ENCODE measurements at regions not wholly inside any gene's neighbourhood (a gene's known extent, or its start where the extent isn't known, plus 50 kb on each side); places are given as distances from the start of the nearest gene placed in this dataset.

DNA sequence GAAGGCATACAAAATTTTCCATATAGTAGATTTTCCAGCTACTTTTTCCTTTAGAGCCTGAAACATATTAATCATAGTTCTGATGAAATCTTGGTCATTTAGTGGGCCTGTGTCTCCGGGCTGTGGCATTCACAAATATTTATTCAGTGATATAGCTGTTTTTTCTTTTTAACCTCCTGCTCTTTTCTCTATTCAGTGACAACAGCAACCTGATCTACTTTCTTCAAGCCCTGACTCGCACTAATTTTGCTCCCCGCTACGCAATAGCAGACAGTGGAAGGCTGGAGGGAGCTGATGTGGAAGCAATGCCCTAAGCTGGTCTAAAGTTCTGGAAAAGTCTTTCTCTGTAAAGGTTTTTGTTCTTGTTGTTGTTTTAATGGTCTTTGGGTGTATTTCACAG, 289.7 kb downstream of the SLITRK6 start:
- POLR2A ChIA-PET (ENCODE audit: low non-redundant PET), result no interaction called here
- no peak for TF ChIP-seq EZH2 (IDR thresholded peaks at IDR 0.05; ENCODE audit: borderline replicate concordance, low read depth, low read length, poor library complexity, severe bottlenecking)
- TF ChIP-seq CTCF (conservative IDR thresholded peaks at IDR 0.05; ENCODE audit: low read depth, low read length), result no peak
- no peak for DNase-seq (ENCODE audit: low spot score)
- Histone ChIP-seq H3K27me3 (replicated peaks; ENCODE audit: insufficient read depth, low read depth, low read length, poor library complexity) (no peaks in the 10 kb centered on the region), H3K27ac (ENCODE audit: low read depth, low read length, poor library complexity, severe bottlenecking) (no peak overlapping the region), H3K9me3 (ENCODE audit: low read depth, low read length, poor library complexity, severe bottlenecking) (no peaks in the 10 kb centered on the region), H3K4me3 (ENCODE audit: low read depth, low read length, poor library complexity, severe bottlenecking) (no peak overlapping the region), H3K36me3 (ENCODE audit: insufficient read depth, low read length, poor library complexity, severe bottlenecking) (no peaks in the 10 kb centered on the region), H3K4me1 (ENCODE audit: insufficient read depth, low read length, poor library complexity, severe bottlenecking) (no peaks in the 10 kb centered on the region)
- intact Hi-C loops (cut with micrococcal nuclease; ENCODE audit: unreplicated experiment), result no loop called here
- no TSS peak for BruUV-seq (replicated peaks)
- CTCF ChIA-PET, result no interaction called here

- TF ChIP-seq CTCF (conservative IDR thresholded peaks at IDR 0.05; ENCODE audit: low read depth, low read length), result peak; percentile 30; the same call in 1 of the 2 replicates
- TF ChIP-seq EZH2 (IDR thresholded peaks at IDR 0.05; ENCODE audit: borderline replicate concordance, low read depth, low read length, poor library complexity, severe bottlenecking), result no peak
- Histone ChIP-seq H3K36me3 (ENCODE audit: insufficient read depth, low read length, poor library complexity, severe bottlenecking) (no peaks in the 10 kb centered on the region), H3K27me3 (replicated peaks; ENCODE audit: insufficient read depth, low read depth, low read length, poor library complexity) (no peaks in the 10 kb centered on the region), H3K9me3 (ENCODE audit: low read depth, low read length, poor library complexity, severe bottlenecking) (no peaks in the 10 kb centered on the region), H3K27ac (ENCODE audit: low read depth, low read length, poor library complexity, severe bottlenecking) (no peak overlapping the region), H3K4me3 (ENCODE audit: low read depth, low read length, poor library complexity, severe bottlenecking) (no peak overlapping the region), H3K4me1 (ENCODE audit: insufficient read depth, low read length, poor library complexity, severe bottlenecking) (no peaks in the 10 kb centered on the region)
- ChIA-PET POLR2A (ENCODE audit: low non-redundant PET) (no interaction called here), CTCF (no interaction called here)
- intact Hi-C loops (cut with micrococcal nuclease; ENCODE audit: unreplicated experiment), result no loop called here
- BruUV-seq (replicated peaks), result no TSS peak
- DNase-seq (ENCODE audit: low spot score), result peak; percentile 13
These were observed 290.4 kb downstream of the SLITRK6 start for GRCh38 chr13:85508683-85509329.

- H3K9me3 ChIP-seq (ENCODE audit: low read depth, low read length, poor library complexity, severe bottlenecking), result no peaks in the 10 kb centered on the region
- TF ChIP-seq EZH2 (IDR thresholded peaks at IDR 0.05; ENCODE audit: borderline replicate concordance, low read depth, low read length, poor library complexity, severe bottlenecking) (no peak), CTCF (conservative IDR thresholded peaks at IDR 0.05; ENCODE audit: low read depth, low read length) (no peak)
- BruUV-seq (replicated peaks), result no TSS peak
- no peak overlapping the region for H3K4me3 ChIP-seq (ENCODE audit: low read depth, low read length, poor library complexity, severe bottlenecking)
- peaks cover 7% of the 10 kb centered on the region for H3K4me1 ChIP-seq (ENCODE audit: insufficient read depth, low read length, poor library complexity, severe bottlenecking)
- H3K27ac ChIP-seq (ENCODE audit: low read depth, low read length, poor library complexity, severe bottlenecking), result no peak overlapping the region
- intact Hi-C loops (cut with micrococcal nuclease; ENCODE audit: unreplicated experiment), result no loop called here
- no peak for DNase-seq (ENCODE audit: low spot score)
- H3K27me3 ChIP-seq (replicated peaks; ENCODE audit: insufficient read depth, low read depth, low read length, poor library complexity), result no peaks in the 10 kb centered on the region
- ChIA-PET CTCF (no interaction called here), POLR2A (ENCODE audit: low non-redundant PET) (no interaction called here)
- no peaks in the 10 kb centered on the region for H3K36me3 ChIP-seq (ENCODE audit: insufficient read depth, low read length, poor library complexity, severe bottlenecking)
These were observed 295.4 kb downstream of the SLITRK6 start for GRCh38 chr13:85503797-85504196.
